ENCODE measurements at regions not wholly inside any gene's neighbourhood (a gene's known extent, or its start where the extent isn't known, plus 50 kb on each side); places are given as distances from the start of the nearest gene placed in this dataset.

GRCh38 chr3:86413645-86414044, 577.3 kb downstream of the VGLL3 start:
- H3K27me3 ChIP-seq (replicated peaks in 1 of 2; ENCODE audit: control insufficient read depth in 2 of 2, insufficient read depth in 2 of 2, low read length in 1 of 2): no peaks in the 10 kb centered on the region
- no peaks in the 10 kb centered on the region for H3K36me3 ChIP-seq (ENCODE audit: control insufficient read depth in 2 of 2, insufficient read depth in 2 of 2, low read length in 1 of 2)
- H3K27ac ChIP-seq (ENCODE audit: control insufficient read depth, insufficient read depth): no peak overlapping the region
- H3K9me3 ChIP-seq (replicated peaks; ENCODE audit: control insufficient read depth, insufficient read depth, low read length): no peaks in the 10 kb centered on the region
- FAIRE-seq: no peak
- in situ Hi-C loops (cut with MboI): no loop called here
- no peak overlapping the region for H3K9ac ChIP-seq (ENCODE audit: control insufficient read depth, insufficient read depth, low read length)
- BruUV-seq (replicated peaks): no TSS peak
- intact Hi-C loops (cut with micrococcal nuclease; ENCODE audit: unreplicated experiment): no loop called here
- no peak overlapping the region for H3K4me3 ChIP-seq
- ChIA-PET CTCF (no interaction called here), POLR2A (no interaction called here), SMC1A (ENCODE audit: uncharacterized antibody, unreplicated experiment) (no interaction called here), RAD21 (ENCODE audit: unreplicated experiment) (no interaction called here)
- H4K20me1 ChIP-seq (ENCODE audit: control insufficient read depth, insufficient read depth): no peaks in the 10 kb centered on the region
- no peak for ATAC-seq
- H3K4me2 ChIP-seq (ENCODE audit: control insufficient read depth, insufficient read depth): no peak overlapping the region
- 2% methylated on average over 2 of the region's 2 CpGs for WGBS (ENCODE audit: insufficient coverage, insufficient replicate concordance, low lambda C conversion rate, missing lambda C conversion rate)
- no peak overlapping the region for H2AFZ ChIP-seq (ENCODE audit: control insufficient read depth, low read depth, low read length)
- no peaks in the 10 kb centered on the region for H3K4me1 ChIP-seq (ENCODE audit: control insufficient read depth, insufficient read depth, low read length)
- DNase-seq (ENCODE audit: low read depth, low spot score): no peak
- no peaks in the 10 kb centered on the region for H3K79me2 ChIP-seq (ENCODE audit: control insufficient read depth, insufficient read depth, low read length)
- TF ChIP-seq FOXK2 (IDR thresholded peaks at IDR 0.05) (no peak), SKIL (IDR thresholded peaks at IDR 0.05; ENCODE audit: low read depth, poor library complexity, severe bottlenecking) (no peak), IRF3 (IDR thresholded peaks at IDR 0.05) (no peak), CREB1 (IDR thresholded peaks at IDR 0.05; ENCODE audit: low read depth) (no peak), HCFC1 (IDR thresholded peaks at IDR 0.05; ENCODE audit: low read length) (no peak), RBBP5 (conservative IDR thresholded peaks at IDR 0.05) (no peak), PAX8 (IDR thresholded peaks at IDR 0.05) (no peak)
- TF ChIP-seq, protein P1, sequence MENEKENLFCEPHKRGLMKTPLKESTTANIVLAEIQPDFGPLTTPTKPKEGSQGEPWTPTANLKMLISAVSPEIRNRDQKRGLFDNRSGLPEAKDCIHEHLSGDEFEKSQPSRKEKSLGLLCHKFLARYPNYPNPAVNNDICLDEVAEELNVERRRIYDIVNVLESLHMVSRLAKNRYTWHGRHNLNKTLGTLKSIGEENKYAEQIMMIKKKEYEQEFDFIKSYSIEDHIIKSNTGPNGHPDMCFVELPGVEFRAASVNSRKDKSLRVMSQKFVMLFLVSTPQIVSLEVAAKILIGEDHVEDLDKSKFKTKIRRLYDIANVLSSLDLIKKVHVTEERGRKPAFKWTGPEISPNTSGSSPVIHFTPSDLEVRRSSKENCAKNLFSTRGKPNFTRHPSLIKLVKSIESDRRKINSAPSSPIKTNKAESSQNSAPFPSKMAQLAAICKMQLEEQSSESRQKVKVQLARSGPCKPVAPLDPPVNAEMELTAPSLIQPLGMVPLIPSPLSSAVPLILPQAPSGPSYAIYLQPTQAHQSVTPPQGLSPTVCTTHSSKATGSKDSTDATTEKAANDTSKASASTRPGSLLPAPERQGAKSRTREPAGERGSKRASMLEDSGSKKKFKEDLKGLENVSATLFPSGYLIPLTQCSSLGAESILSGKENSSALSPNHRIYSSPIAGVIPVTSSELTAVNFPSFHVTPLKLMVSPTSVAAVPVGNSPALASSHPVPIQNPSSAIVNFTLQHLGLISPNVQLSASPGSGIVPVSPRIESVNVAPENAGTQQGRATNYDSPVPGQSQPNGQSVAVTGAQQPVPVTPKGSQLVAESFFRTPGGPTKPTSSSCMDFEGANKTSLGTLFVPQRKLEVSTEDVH (IDR thresholded peaks at IDR 0.05; ENCODE audit: low read depth, partially characterized antibody): no peak
